ENCODE measurements at regions not wholly inside any gene's neighbourhood (a gene's known extent, or its start where the extent isn't known, plus 50 kb on each side); places are given as distances from the start of the nearest gene placed in this dataset.

GRCh38 chr18:28793901-28794300 is 617.0 kb upstream of the CDH2 start:
- TF ChIP-seq GATA3 (IDR thresholded peaks at IDR 0.05; ENCODE audit: low read depth, low read length) (no peak), GATA2 (IDR thresholded peaks at IDR 0.05; ENCODE audit: low read depth, low read length) (no peak)

Data from SH-SY5Y (cell line).